IPS-20b (cell line): ENCODE measurements at regions not wholly inside any gene's neighbourhood (a gene's known extent, or its start where the extent isn't known, plus 50 kb on each side); places are given as distances from the start of the nearest gene placed in this dataset.
A peak's percentile ranks its signal among the peaks of the same experiment; 100 is the strongest.

Experiments used
- H3K27ac ChIP-seq: one replicate; pipeline ENCODE4 v1.5.1; 2013; ENCODE audit warnings: low read length
- H3K27me3 ChIP-seq: 2 replicates; pipeline ENCODE4 v1.6.1; 2013; ENCODE audit warnings: mild to moderate bottlenecking, low read length, inconsistent platforms; ENCODE audit not compliant: insufficient read depth
- H3K36me3 ChIP-seq: 2 replicates; pipeline ENCODE4 v1.6.1; 2013; ENCODE audit warnings: low read depth, mild to moderate bottlenecking, inconsistent platforms, low read length, moderate library complexity; ENCODE audit not compliant: insufficient read depth
- H3K4me1 ChIP-seq: 2 replicates; pipeline ENCODE4 v1.6.1; 2013; ENCODE audit warnings: mild to moderate bottlenecking, control low read depth, inconsistent platforms, low read length, moderate library complexity; ENCODE audit not compliant: insufficient read depth
- H3K4me3 ChIP-seq: 2 replicates; pipeline ENCODE4 v1.5.1; 2013; ENCODE audit warnings: mild to moderate bottlenecking, low read length, inconsistent platforms
- H3K9ac ChIP-seq: 2 replicates; pipeline ENCODE4 v1.6.1; 2013; ENCODE audit warnings: low read depth, mild to moderate bottlenecking, inconsistent platforms, low read length, moderate library complexity
- H3K9me3 ChIP-seq: 2 replicates; pipeline ENCODE4 v1.6.1; 2013; ENCODE audit warnings: mild to moderate bottlenecking, low read depth, low read length, inconsistent platforms; ENCODE audit not compliant: insufficient read depth

- Histone ChIP-seq H3K36me3 (no peaks in the 10 kb centered on the region), H3K9me3 (no peaks in the 10 kb centered on the region), H3K27me3 (peaks cover 87% of the 10 kb centered on the region), H3K4me1 (peaks cover 16% of the 10 kb centered on the region), H3K9ac (no peak overlapping the region), H3K4me3 (peak overlapping the region; percentile 65; the same call in 1 of the 2 replicates), H3K27ac (no peak overlapping the region)
Measured at GRCh38 chr11:69986440-69986787, 91.7 kb upstream of the ANO1 start.

DNA sequence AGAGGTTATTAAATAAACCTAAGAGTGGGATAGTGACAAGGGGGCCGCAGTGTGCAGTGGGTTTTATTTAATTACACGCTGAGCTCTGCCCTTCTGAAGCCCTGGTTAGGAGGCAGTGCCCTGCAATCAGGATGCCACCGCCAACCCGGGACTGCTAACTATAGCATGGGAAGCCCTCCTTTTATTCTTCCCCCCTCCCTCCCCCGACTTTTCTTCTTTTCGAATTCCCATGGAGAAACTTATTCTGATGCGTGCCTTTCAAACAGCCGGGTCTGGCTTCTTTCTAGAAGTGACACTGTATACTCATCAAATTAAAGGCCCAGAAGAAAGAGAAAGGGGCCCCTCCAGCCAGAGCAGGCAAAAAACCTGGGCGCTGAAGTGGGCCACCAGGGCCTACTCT lies 91.3 kb upstream of the ANO1 start:
- Histone ChIP-seq H3K9ac (no peak overlapping the region), H3K36me3 (no peaks in the 10 kb centered on the region), H3K4me1 (peaks cover 16% of the 10 kb centered on the region), H3K9me3 (no peaks in the 10 kb centered on the region), H3K27ac (no peak overlapping the region), H3K27me3 (peaks cover 87% of the 10 kb centered on the region), H3K4me3 (peak overlapping the region; percentile 65; the same call in 1 of the 2 replicates)

- Histone ChIP-seq H3K27me3 (peaks cover 48% of the 10 kb centered on the region), H3K4me1 (no peaks in the 10 kb centered on the region; the same call in 1 of the 2 replicates)
Measured at GRCh38 chr11:69992026-69992425, 86.1 kb upstream of the ANO1 start.

GRCh38 chr11:69992943-69993694 lies 85.0 kb upstream of the ANO1 start:
- no peaks in the 10 kb centered on the region for H3K36me3 ChIP-seq
- no peak overlapping the region for H3K9ac ChIP-seq
- no peak overlapping the region for H3K27ac ChIP-seq
- peaks cover 43% of the 10 kb centered on the region for H3K27me3 ChIP-seq
- H3K4me1 ChIP-seq: no peaks in the 10 kb centered on the region
- peaks cover 3% of the 10 kb centered on the region; the same call in 1 of the 2 replicates for H3K9me3 ChIP-seq
- no peak overlapping the region for H3K4me3 ChIP-seq

More at GRCh38 chr11:69992026-69992425, 86.1 kb upstream of the ANO1 start:
- H3K36me3 ChIP-seq: no peaks in the 10 kb centered on the region
- no peak overlapping the region for H3K4me3 ChIP-seq
- peaks cover 3% of the 10 kb centered on the region; the same call in 1 of the 2 replicates for H3K9me3 ChIP-seq
- H3K27ac ChIP-seq: no peak overlapping the region
- no peak overlapping the region for H3K9ac ChIP-seq

- peaks cover 6% of the 10 kb centered on the region for H3K4me1 ChIP-seq
- H3K4me3 ChIP-seq: no peak overlapping the region
- H3K27me3 ChIP-seq: peaks cover 43% of the 10 kb centered on the region
- peaks cover 3% of the 10 kb centered on the region; the same call in 1 of the 2 replicates for H3K9me3 ChIP-seq
- H3K36me3 ChIP-seq: no peaks in the 10 kb centered on the region
- H3K27ac ChIP-seq: no peak overlapping the region
- H3K9ac ChIP-seq: no peak overlapping the region
Measured at GRCh38 chr11:69994810-69995209, 83.3 kb upstream of the ANO1 start.

GRCh38 chr11:69995697-69996096 lies 82.4 kb upstream of the ANO1 start:
- Histone ChIP-seq H3K9me3 (peaks cover 3% of the 10 kb centered on the region; the same call in 1 of the 2 replicates), H3K27ac (no peak overlapping the region), H3K36me3 (no peaks in the 10 kb centered on the region), H3K27me3 (peaks cover 42% of the 10 kb centered on the region), H3K4me1 (peaks cover 14% of the 10 kb centered on the region), H3K4me3 (no peak overlapping the region), H3K9ac (no peak overlapping the region)

DNA sequence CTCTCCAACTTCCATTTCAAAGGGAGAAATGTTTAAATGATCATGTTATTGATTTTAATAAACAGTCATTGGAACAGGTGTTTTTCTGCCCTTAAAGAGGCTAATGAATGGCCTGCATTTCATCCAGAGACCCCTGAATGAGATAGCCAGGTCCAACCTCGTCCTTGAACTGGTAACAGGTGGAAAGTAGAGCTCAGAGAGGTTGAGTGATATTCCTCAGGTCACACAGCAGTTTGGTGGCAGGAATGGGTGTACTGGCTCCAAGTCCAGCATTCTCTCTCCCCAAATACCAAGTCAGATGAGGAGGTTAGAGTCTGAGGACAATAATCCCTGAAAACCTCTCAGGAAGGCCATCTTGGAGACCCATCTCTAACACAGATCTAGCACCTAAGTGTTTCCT lies 81.7 kb upstream of the ANO1 start:
- Histone ChIP-seq H3K9me3 (peaks cover 3% of the 10 kb centered on the region; the same call in 1 of the 2 replicates), H3K36me3 (no peaks in the 10 kb centered on the region), H3K4me3 (no peak overlapping the region), H3K27ac (no peak overlapping the region), H3K4me1 (peaks cover 15% of the 10 kb centered on the region), H3K9ac (no peak overlapping the region), H3K27me3 (peaks cover 45% of the 10 kb centered on the region)

DNA sequence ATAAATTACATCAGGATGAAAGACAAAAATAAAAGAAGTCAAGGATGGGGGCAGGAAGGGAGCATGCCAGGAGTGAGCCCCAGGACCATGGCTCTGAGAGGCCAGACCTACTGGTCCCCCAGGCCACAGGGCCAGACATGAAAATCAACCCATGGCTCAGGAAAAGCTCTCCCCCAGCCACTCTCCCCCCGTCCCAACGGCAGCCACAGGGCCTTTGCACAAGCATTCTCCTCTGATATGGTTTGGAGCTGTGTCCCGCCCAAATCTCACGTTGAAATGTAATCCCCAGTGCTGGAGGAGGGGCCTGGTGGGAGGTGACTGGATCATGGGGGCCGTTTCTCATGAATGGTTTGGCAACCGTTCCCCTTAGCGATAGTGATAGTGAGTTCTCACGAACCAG lies 80.8 kb upstream of the ANO1 start:
- Histone ChIP-seq H3K36me3 (no peaks in the 10 kb centered on the region), H3K9ac (no peak overlapping the region), H3K27ac (no peak overlapping the region), H3K27me3 (peaks cover 52% of the 10 kb centered on the region), H3K9me3 (peaks cover 3% of the 10 kb centered on the region; the same call in 1 of the 2 replicates), H3K4me1 (peaks cover 15% of the 10 kb centered on the region), H3K4me3 (no peak overlapping the region)

DNA sequence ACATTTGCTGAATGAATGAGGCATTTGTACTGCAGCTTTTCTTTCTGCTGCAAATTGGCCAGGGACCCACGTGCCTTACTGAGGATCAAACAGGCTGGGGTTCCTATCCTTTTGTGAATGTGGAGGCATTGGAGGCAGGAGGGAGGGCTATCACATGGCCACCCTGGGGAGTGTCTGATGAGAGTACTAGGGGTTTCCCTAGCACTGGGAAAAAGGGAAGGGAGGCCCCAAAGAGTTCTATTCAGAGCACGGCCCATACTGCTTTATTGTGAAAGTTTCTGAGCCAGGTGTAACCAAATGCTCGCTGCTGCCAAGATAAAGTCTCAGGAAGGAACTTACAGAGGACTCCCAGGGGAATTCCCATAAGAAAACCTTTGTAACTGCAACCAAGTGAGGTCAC lies 78.4 kb upstream of the ANO1 start:
- H3K27ac ChIP-seq: no peak overlapping the region
- peaks cover 15% of the 10 kb centered on the region for H3K4me1 ChIP-seq
- H3K36me3 ChIP-seq: no peaks in the 10 kb centered on the region
- peaks cover 67% of the 10 kb centered on the region for H3K27me3 ChIP-seq
- H3K9ac ChIP-seq: 0 out of 2 replicates have a peak overlapping the region, but pooled peaks have one; percentile 3
- H3K9me3 ChIP-seq: peaks cover 1% of the 10 kb centered on the region; the same call in 1 of the 2 replicates
- peak overlapping the region; percentile 23; the same call in 1 of the 2 replicates for H3K4me3 ChIP-seq

- Histone ChIP-seq H3K27me3 (peaks cover 70% of the 10 kb centered on the region), H3K27ac (no peak overlapping the region), H3K4me3 (no peak overlapping the region; the same call in 1 of the 2 replicates), H3K9me3 (no peaks in the 10 kb centered on the region), H3K36me3 (no peaks in the 10 kb centered on the region), H3K4me1 (peaks cover 15% of the 10 kb centered on the region), H3K9ac (0 out of 2 replicates have a peak overlapping the region, but pooled peaks have one; percentile 3)
Measured at GRCh38 chr11:70000228-70000627, 77.9 kb upstream of the ANO1 start.

DNA sequence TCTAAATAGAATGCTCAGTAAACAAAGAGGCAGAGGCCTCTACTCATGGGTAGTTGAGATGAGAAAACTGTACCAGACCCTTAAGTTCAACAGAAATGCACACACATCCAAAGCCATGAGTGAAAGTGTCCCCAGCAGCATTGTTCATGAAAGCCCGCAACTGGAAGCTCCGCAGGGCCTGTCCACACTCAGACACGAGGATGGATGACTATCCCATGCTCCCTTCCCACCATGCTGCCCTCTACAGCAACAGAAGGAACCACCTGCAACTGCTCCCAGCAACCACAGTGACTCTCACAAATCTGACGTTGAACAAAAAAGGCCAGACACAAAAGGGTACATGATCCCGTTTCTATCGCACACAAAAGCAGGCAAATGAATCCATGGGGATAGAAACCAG lies 76.9 kb upstream of the ANO1 start:
- peaks cover 15% of the 10 kb centered on the region for H3K4me1 ChIP-seq
- H3K27me3 ChIP-seq: peaks cover 77% of the 10 kb centered on the region

DNA sequence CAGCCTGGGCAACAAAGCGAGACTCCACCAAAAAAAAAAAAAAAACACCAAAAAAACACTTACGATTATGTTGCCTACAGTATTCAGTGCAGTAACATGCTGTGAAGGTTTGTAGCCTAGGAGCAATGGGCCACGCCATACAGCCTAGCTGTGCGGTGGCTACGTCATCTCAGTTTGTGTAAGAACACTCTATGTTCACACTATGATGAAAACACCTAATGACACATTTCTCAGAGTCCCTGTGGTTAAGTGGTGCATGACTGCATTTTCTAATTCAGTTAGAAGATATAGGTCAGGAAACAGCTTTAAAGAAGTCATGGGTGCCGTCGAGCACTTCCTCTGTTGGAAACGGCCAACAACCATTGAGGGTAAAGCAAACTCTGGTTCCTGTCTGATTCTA lies 75.7 kb upstream of the ANO1 start:
- no peak overlapping the region for H3K9ac ChIP-seq
- no peak overlapping the region for H3K4me3 ChIP-seq
- H3K27me3 ChIP-seq: peaks cover 67% of the 10 kb centered on the region
- H3K27ac ChIP-seq: no peak overlapping the region
- H3K9me3 ChIP-seq: no peaks in the 10 kb centered on the region
- H3K4me1 ChIP-seq: peaks cover 15% of the 10 kb centered on the region
- H3K36me3 ChIP-seq: no peaks in the 10 kb centered on the region

More for the DNA sequence above, 76.9 kb upstream of the ANO1 start:
- no peak overlapping the region for H3K27ac ChIP-seq
- no peaks in the 10 kb centered on the region for H3K36me3 ChIP-seq
- no peaks in the 10 kb centered on the region for H3K9me3 ChIP-seq
- no peak overlapping the region for H3K4me3 ChIP-seq
- no peak overlapping the region for H3K9ac ChIP-seq
